NCI-H82 treated with DMSO at 0.1 percent for 48 hours (cell line): ENCODE measurements at regions not wholly inside any gene's neighbourhood (a gene's known extent, or its start where the extent isn't known, plus 50 kb on each side); places are given as distances from the start of the nearest gene placed in this dataset.
"Not testable (repeated sequence)": the region's sequence is repeated elsewhere in the genome, so short reads cannot be mapped to it uniquely, and the experiment has no call there.

Source experiments
- DNase-seq: peaks from one replicate; lab custom pipeline; 2025; ENCODE audit not compliant: unreplicated experiment; lab: John Stamatoyannopoulos, UW

DNA sequence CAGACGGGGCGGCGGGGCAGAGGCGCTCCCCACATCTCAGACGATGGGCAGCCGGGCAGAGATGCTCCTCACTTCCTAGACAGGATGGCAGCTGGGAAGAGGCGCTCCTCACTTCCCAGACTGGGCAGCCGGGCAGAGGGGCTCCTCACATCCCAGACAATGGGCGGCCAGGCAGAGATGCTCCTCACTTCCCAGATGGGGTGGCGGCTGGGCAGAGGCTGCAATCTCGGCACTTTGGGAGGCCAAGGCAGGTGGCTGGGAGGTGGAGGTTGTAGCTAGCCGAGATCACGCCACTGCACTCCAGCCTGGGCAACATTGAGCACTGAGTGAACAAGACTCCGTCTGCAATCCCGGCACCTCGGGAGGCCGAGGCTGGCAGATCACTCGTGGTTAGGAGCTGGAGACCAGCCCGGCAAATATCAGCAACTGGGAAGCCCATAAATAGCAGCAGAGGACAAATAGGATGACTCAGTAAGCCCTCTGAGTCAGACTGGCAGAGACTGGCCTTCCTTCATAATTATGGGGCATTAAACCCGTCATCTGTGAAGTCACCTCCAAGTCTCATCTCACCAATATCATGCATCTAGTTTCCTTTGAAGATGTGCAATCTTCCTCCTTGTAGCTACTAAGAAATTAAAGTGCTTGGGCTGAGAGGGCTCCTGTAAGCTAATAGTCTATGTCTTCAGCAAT, 337.3 kb downstream of the GOLGA6L6 start:
- DNase-seq = not testable (repeated sequence)

- not testable (repeated sequence) for DNase-seq
Observed at GRCh38 chr15:20203649-20204150, 337.9 kb downstream of the GOLGA6L6 start.

DNA sequence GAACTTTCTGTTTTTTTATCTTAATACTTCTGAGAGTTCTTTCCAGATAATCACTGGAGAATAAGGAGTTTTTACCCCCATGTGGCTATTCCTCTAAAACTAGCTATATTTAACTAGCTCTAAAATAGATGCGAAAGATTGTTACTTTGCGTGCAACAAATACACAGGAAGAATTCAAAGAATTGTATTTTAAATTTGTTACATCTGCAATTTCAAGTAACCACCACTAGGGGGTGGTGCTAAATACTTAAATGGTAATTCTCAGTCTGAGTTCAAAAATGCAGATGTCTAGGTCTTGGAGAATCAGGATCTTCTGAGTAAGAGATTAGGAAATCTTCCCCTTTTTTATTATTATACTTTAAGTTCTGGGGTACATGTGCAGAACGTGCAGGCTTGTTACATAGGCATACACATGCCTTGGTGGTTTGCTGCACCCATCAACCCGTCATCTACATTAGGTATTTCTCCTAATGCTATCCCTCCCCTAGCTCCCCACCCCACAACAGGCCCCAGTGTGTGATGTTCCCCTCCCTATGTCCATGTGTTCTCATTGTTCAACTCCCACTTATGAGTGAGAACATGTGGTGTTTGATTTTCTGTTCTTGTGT, 346.9 kb downstream of the GOLGA6L6 start:
- DNase-seq = not testable (repeated sequence)

DNA sequence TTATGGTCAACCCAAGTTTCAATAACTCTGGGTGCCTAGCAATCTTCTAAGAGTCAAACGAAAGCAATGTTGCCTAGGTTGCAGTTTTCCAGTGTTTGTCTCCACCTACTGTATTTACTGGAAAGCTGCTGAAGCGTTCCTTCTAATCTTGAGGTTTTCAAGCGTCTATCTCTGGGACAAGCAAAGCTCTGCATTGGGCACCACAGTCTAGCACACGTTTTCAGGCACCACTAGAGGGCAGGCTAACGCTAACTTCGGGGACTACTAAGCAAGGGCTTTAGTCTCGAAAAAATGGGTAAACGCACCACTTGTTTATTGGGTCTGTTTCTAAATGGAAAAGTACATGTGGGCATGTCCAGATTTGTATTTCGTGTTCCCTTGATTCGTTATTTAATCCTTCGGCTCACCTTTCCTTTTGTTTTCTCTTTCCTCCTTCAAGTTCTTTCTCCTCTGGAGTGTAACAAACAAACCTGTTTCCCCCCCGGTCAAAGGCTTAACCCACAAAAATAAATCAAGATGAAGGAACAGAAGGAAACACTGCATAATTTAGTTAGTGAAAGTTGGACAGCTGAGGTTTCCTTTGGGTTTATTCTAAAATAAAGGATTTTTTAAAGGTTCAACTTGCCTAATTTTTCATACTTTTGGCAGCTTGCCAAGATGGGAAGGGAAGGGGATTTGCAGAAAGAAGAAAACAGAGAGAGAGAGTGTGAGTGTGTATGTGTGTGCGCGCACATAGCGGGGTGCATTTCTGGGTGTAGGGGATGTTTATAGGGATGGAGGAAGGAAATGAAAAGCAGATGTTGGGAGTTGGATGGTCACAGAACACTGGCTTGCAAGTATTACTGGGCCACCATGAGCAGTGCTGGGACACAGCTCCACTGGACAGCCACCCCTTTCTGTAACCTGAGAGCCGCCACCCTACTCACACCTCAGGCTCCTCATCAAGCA, 348.3 kb downstream of the GOLGA6L6 start:
- not testable (repeated sequence) for DNase-seq

DNA sequence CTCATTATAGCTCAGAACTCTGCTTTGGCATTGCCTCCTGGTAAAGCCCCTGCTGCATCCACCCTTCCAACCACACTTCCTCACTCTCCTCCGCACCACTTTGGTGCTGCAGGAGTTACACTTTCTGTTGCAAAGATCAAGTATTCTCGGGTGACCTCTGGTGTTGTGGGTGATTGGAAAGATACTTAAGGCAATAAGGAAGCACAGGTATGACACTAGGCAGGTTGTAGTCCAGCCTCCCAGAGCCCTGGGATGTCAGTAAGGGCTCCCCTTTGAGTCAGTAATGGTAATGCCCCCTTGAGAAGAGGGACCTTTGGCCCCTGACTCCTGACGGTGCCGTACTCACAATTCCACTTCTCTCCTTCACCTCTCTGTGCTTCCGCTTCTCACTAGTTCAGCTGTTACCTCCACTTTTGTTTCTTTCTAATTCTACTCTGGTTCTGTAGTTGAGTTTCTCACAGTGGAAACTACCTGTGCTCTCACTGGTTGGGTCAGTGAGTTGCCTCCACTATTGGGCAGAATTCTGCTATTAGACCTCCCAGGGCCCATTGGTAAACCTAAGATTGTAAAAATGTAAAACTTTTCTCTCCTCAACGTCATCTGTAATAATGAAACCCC, 350.0 kb downstream of the GOLGA6L6 start:
- DNase-seq = not testable (repeated sequence)

DNA sequence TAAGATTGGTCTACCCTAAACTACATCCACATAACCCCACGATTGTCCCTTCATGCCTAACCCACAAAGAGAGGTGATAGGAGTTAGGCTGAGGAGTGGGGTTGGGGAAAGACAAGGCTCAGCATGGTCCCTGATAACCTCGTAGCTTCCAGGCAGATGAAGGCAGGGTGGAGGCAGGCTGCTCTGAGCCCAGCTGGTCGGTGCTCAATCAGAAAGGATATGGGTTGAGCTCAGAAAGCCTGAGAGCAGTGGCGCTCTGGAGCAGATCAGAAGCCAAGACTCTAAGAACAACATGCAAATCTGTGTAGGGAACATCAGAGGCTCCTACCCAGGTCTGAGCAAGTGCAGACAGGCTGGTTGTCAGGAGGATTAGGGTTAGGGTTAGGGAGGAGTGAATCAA, 353.0 kb downstream of the GOLGA6L6 start:
- DNase-seq = not testable (repeated sequence)

- not testable (repeated sequence) for DNase-seq
Observed at GRCh38 chr15:20187370-20188355, 353.9 kb downstream of the GOLGA6L6 start.

- DNase-seq = not testable (repeated sequence)
Observed at GRCh38 chr15:20184879-20185278, 356.7 kb downstream of the GOLGA6L6 start.

DNA sequence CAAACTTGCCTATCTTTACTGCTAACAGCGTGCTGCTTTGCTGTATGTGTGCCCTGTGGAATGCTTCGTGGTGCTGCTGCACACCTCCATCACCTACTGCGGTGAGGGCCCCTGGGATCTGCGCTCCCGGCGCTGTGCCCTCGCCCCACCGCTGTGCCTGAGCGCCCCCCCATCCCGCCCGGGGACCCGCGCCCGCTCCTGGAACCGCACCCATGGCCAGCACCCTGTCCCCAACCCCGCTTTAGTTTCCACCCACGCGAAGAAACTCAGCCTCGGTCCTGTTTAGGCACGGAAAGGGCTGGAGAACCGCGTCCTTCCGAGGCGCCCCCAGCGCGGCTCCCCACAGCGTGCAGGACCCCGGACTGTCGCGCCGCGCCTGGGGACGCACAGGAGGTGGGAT, 373.4 kb downstream of the GOLGA6L6 start:
- DNase-seq = not testable (repeated sequence)

DNA sequence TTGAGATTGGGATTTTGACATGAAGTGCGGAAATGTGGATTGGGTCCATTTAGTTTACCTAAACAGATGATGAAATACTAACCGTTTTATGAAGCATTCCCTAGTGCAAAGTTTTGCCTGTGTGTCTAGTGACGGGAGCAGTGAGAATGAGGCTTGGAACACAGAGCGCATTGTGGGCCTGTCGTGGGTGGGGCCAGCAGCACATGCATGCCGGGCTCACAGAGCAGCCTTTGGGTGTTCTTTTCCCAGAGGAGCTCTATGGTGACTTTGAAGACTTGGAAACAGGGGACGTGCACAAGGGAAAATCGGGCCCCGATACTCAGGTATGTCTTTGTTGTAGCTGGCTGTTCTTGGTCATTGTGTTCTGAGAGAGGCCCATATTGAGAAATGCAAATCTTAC, 388.1 kb downstream of the GOLGA6L6 start:
- DNase-seq = not testable (repeated sequence)

DNA sequence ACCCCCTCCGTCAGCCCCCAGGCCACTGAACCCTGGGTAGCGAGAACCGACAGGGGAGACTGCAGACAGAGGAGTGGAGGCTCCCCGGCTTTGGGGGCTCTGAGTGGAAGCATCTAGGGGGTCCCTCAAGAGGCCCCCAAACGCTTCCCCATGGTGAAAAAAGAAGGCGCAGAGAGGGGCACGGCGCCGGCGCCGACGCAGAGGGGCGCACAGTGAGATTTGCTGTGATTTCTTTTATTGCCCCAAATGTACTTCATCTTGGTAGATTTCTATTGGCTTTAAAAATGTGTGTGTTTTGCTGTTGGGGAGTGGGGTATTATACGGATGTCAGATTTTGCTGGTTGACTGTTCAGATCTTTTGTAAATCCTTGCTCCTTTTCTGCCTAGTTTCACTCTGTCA, 392.9 kb downstream of the GOLGA6L6 start:
- not testable (repeated sequence) for DNase-seq

DNA sequence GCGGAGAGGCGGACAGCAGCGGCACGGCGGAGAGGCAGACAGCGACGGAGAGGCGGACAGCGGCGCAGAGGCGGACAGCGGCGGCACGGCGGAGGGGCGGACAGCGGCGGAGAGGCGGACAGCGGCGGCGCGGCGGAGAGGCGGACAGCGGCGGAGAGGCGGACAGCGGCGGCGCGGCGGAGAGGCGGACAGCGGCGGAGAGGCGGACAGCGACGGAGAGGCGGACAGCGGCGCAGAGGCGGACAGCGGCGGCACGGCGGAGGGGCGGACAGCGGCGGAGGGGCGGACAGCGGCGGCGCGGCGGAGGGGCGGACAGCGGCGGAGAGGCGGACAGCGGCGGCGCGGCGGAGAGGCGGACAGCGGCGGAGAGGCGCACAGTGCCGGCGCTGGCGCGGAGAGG, 393.6 kb downstream of the GOLGA6L6 start:
- not testable (repeated sequence) for DNase-seq

DNA sequence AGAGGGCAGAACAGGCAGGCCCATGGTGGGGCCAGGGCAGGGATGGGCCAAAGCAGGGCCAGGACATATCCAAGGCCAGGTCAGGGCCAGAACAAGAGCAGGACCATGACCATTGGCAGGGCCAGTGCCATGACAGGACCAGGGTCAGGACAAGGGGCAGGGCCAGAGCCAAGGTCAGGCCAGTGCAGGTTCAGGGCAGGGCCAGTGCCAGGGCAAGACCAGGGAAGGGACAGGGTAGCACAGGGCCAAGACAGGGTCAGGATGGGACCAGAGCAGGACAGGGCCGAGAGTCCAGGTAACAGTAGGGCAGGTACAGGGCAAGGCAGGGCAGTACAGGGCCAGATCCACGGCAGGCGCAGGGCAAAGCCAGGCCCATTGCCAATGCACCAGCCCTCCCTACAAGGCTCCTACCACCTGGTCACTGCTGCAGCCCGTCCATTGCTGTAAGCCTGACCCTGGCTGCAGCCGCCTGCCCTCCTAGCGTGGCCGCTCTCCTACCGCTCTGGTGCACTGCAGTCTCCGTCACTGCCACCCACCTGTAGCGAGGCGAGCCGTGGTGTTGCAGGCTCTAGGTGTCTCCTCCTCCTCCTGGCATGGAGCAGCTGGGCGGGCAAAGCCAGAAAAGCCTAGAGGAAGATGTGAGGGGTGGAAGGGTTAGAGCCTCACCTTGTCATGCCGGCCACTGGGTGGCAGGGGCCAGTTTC, 397.1 kb downstream of the GOLGA6L6 start:
- DNase-seq = not testable (repeated sequence)

DNA sequence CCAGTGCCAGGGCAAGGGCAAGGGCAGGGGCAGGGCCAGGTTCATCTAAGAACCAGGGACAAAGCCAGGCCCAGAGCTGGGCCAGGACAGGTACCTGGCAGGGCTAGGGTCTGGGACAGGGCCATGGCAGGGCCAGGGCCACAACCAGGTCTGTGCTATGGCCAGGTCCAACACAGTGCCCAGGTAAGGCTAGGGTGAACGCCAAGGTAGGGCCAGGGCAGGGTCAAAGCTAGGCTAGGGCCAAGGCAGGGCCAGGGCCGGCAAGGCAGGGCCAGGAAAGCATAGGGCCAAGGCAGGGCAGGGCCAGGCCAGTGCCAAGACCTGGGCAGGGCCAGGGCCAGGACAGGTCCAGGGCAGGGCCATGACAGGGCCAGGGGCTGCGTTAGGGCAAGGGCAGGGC, 398.7 kb downstream of the GOLGA6L6 start:
- DNase-seq = not testable (repeated sequence)

DNA sequence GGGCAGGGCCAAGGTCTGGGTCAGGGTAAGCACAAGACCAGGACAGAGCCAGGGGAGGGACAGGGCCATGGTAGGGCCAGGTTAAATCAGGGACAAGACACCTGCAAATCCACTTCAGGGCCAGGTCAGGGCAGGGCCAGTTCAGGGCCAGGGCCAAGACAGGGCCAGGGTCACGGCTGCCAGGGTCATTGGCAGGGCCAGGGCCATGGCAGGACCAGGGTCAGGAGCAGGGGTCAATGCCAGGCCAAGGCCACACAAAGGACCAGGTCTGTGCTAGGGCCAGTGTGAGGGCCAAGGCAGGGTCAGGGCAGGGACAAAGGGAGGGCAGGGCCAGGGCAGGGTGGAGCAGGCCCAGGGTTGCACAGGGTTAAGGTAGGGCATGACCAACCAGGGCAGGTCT, 399.2 kb downstream of the GOLGA6L6 start:
- not testable (repeated sequence) for DNase-seq

- not testable (repeated sequence) for DNase-seq
Observed at GRCh38 chr15:20124668-20125067, 416.9 kb downstream of the GOLGA6L6 start.

- DNase-seq = no peak
Observed at GRCh38 chr15:20106026-20106425, 435.6 kb downstream of the GOLGA6L6 start.

- DNase-seq = not testable (repeated sequence)
Observed at GRCh38 chr15:20105011-20105990, 436.3 kb downstream of the GOLGA6L6 start.
